GM18909 (cell line): ENCODE measurements at regions not wholly inside any gene's neighbourhood (a gene's known extent, or its start where the extent isn't known, plus 50 kb on each side); places are given as distances from the start of the nearest gene placed in this dataset.

Experiments used
- ATAC-seq: cut with Tn5 transposase; IDR thresholded peaks from one replicate; pipeline ENCODE4 v1.9.1; 2021; ENCODE audit warnings: mild to moderate bottlenecking; ENCODE audit not compliant: unreplicated experiment, poor library complexity

GRCh38 chr13:111039735-111040134 is 75.4 kb upstream of the ARHGEF7 start:
- ATAC-seq: no peak

GRCh38 chr13:111038887-111039286 is 76.2 kb upstream of the ARHGEF7 start:
- ATAC-seq: no peak

GRCh38 chr13:111037927-111038326 is 77.2 kb upstream of the ARHGEF7 start:
- no peak for ATAC-seq

- ATAC-seq: no peak
These were observed 78.4 kb upstream of the ARHGEF7 start for GRCh38 chr13:111036665-111037064.

GRCh38 chr13:111035861-111036260 is 79.2 kb upstream of the ARHGEF7 start:
- ATAC-seq: no peak

- no peak for ATAC-seq
These were observed 80.3 kb upstream of the ARHGEF7 start for GRCh38 chr13:111034811-111035210.

- ATAC-seq: no peak
These were observed 81.7 kb upstream of the ARHGEF7 start for GRCh38 chr13:111033172-111034130.

GRCh38 chr13:111031531-111031961 is 83.6 kb upstream of the ARHGEF7 start:
- no peak for ATAC-seq

GRCh38 chr13:111029957-111030609 is 85.0 kb upstream of the ARHGEF7 start:
- no peak for ATAC-seq

GRCh38 chr13:111027458-111028439 is 87.4 kb upstream of the ARHGEF7 start:
- ATAC-seq: no peak

GRCh38 chr13:111025310-111025709 is 89.8 kb upstream of the ARHGEF7 start:
- ATAC-seq: no peak

- ATAC-seq: no peak
These were observed 92.2 kb upstream of the ARHGEF7 start for GRCh38 chr13:111022886-111023285.

GRCh38 chr13:111022241-111022640 is 92.9 kb upstream of the ARHGEF7 start:
- no peak for ATAC-seq

- ATAC-seq: no peak
These were observed 93.8 kb upstream of the ARHGEF7 start for GRCh38 chr13:111021270-111021669.

GRCh38 chr13:111020546-111020945 is 94.6 kb upstream of the ARHGEF7 start:
- no peak for ATAC-seq

- no peak for ATAC-seq
These were observed 95.1 kb upstream of the ARHGEF7 start for GRCh38 chr13:111020021-111020420.

- ATAC-seq: no peak
These were observed 97.2 kb upstream of the ARHGEF7 start for GRCh38 chr13:111017755-111018459.

GRCh38 chr13:111013196-111013595 is 98.3 kb upstream of the ANKRD10 start:
- ATAC-seq: no peak

GRCh38 chr13:111011899-111012298 is 97.0 kb upstream of the ANKRD10 start:
- ATAC-seq: no peak

- no peak for ATAC-seq
These were observed 93.5 kb upstream of the ANKRD10 start for GRCh38 chr13:111008351-111008750.
